ENCODE measurements at regions not wholly inside any gene's neighbourhood (a gene's known extent, or its start where the extent isn't known, plus 50 kb on each side); places are given as distances from the start of the nearest gene placed in this dataset.

- TF ChIP-seq CHD7 (IDR thresholded peaks at IDR 0.05; ENCODE audit: insufficient replicate concordance, low read length) = no peak
- no peak for TF ChIP-seq CTBP2 (IDR thresholded peaks at IDR 0.05; ENCODE audit: borderline replicate concordance, insufficient read depth, insufficient read length, low read length)
- no peak for TF ChIP-seq TBP (IDR thresholded peaks at IDR 0.05; ENCODE audit: low read depth, low read length)
Measured at GRCh38 chr5:18771097-18771610, 1136.9 kb downstream of the TAF11L14 start (continued).

All from H1 (cell line).